HAP-1 (cell line): ENCODE measurements at regions not wholly inside any gene's neighbourhood (a gene's known extent, or its start where the extent isn't known, plus 50 kb on each side); places are given as distances from the start of the nearest gene placed in this dataset.
"Not testable (repeated sequence)": the region's sequence is repeated elsewhere in the genome, so short reads cannot be mapped to it uniquely, and the experiment has no call there.

Source experiments
- DNase-seq, 2 experiments: peaks; one replicate each; pipeline ENCODE4 v3.0.0-alpha.2; 2016 to 2020; ENCODE audit warnings: low spot score in 2 of 2
- H3K27me3 ChIP-seq: fragments of 250-450 bp; sonication (Bioruptor Pico); 2 replicates; pipeline ENCODE4 v1.5.1; 2020; ENCODE audit warnings: low read depth, mild to moderate bottlenecking, moderate library complexity
- H3K36me3 ChIP-seq: fragments of 250-450 bp; sonication (Bioruptor Pico); replicated peaks from 2 replicates; pipeline ENCODE4 v1.5.1; 2020; ENCODE audit warnings: mild to moderate bottlenecking
- H3K4me1 ChIP-seq: fragments of 250-450 bp; sonication (Bioruptor Pico); 2 replicates; pipeline ENCODE4 v1.5.1; 2020; ENCODE audit warnings: mild to moderate bottlenecking
- H3K4me3 ChIP-seq: fragments of 250-450 bp; sonication (Bioruptor Pico); 2 replicates; pipeline ENCODE4 v1.5.1; 2020; ENCODE audit warnings: mild to moderate bottlenecking, moderate library complexity
- H3K9me3 ChIP-seq: fragments of 250-450 bp; sonication (Bioruptor Pico); 2 replicates; pipeline ENCODE4 v1.5.1; 2020; ENCODE audit warnings: mild to moderate bottlenecking, moderate library complexity
- in situ Hi-C: fragments of 300-500 bp; cut with MboI; formaldehyde crosslinking; loops from 3 replicates; pipeline ENCODE4 v1.14.3; 2020; ENCODE audit warnings: low sequenced_read_pairs, inconsistent platforms, mixed read lengths

DNA sequence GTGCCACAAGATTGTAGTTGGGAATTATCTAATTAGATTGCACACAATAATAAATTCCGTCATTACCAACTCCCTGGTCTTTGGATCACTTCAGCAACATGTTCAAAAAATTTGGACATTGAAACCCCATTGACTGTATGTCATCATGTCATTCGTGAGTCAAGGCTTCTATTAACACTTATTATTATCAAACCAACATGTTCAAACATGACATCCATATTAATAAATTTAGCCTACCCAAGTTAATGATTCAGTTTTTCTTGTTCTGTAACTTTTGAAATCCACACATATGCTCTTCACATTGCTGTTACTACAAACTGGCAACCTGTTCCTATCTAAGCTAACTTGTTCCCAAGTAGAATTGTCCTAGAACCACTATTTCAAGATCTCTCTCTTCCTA is 1142.7 kb upstream of the SLC39A10 start:
- H3K9me3 ChIP-seq = no peaks in the 10 kb centered on the region
- DNase-seq = no peak
- in situ Hi-C loops = no loop called here
- peaks cover 11% of the 10 kb centered on the region for H3K4me1 ChIP-seq
- no peaks in the 10 kb centered on the region for H3K27me3 ChIP-seq
- no peaks in the 10 kb centered on the region for H3K36me3 ChIP-seq
- H3K4me3 ChIP-seq = no peak overlapping the region

DNA sequence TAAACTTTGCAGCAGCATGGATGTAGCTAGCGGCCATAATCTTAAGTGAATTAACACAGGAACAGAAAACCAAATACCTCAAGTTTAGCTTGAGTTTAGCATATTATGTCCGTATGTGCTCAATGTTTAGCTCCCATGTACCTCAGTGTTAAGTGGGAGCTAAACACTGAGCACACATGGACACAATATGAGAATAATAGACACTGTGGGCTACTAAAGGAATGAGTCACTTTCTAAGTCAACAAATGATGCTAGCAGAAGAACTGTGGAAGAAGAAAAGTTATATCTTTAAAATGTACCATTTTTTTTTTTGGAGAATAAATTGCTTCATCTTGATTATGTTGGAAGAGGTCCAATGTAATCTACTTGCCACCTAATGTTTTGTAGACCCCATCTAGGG is 1146.0 kb upstream of the SLC39A10 start:
- H3K4me3 ChIP-seq, H3K27me3 ChIP-seq, H3K9me3 ChIP-seq, in situ Hi-C loops, DNase-seq, H3K36me3 ChIP-seq: not testable (repeated sequence)
- peaks cover 11% of the 10 kb centered on the region for H3K4me1 ChIP-seq

DNA sequence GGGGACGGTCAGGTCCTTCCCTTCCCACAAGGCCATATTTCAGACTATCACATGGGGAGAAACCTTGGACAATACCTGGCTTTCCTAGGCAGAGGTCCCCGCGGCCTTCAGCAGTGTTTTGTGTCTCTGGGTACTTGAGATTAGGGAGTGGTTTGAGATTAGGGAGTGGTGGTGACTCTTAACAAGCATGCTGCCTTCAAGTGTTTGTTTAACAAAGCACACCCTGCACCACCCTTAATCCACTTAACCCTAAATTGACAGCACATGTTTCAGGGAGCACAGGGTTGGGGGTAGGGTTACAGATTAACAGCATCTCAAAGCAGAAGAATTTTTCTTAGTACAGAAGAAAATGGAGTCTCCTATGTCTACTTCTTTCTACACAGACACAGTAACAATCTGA is 1152.2 kb upstream of the SLC39A10 start:
- H3K4me1 ChIP-seq = peaks cover 10% of the 10 kb centered on the region
- H3K9me3 ChIP-seq, H3K4me3 ChIP-seq, H3K36me3 ChIP-seq, in situ Hi-C loops, H3K27me3 ChIP-seq: not testable (repeated sequence)
- peak; percentile 54 to 66 for DNase-seq

DNA sequence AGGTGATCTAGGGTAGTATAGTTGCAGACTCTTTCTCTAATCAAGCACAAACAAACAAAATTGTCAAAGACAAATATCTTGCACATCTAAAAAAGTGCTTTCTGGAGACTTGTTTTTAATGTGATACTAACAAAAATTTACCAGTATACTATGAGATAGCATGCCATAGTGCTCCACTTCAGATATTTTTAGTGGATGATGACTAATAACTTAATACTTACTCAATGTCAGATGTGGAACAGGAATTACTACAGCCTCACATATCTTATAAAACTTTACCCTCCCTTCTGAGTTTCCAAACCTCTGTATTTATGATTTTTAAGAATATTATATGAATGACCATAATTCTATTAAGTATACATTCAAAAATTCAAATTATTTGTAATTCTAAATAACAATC is 1162.0 kb upstream of the SLC39A10 start:
- peaks cover 6% of the 10 kb centered on the region; the same call in 1 of the 2 replicates for H3K4me1 ChIP-seq
- H3K9me3 ChIP-seq = no peaks in the 10 kb centered on the region
- H3K4me3 ChIP-seq = no peak overlapping the region
- in situ Hi-C loops = no loop called here
- no peaks in the 10 kb centered on the region for H3K36me3 ChIP-seq
- DNase-seq = no peak
- H3K27me3 ChIP-seq = no peaks in the 10 kb centered on the region

DNA sequence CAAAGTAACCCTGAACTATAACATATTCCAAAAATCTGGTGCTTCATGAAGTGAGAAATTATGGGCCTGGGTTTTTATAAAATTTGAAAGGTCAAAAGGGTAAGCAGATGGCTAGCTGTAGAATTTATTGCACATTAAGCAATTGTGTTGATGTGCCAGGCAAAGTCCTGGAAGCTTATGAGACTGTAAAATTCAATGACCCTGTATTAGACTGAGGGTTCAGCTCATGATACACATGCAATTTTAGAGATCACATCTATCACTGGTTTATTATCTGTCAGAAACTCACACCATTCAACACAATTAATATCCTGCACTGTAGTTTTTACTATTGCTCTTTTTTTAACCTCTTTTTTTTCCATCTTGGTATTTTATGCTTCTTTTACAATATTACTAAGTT is 1162.6 kb upstream of the SLC39A10 start:
- in situ Hi-C loops = no loop called here
- DNase-seq = no peak
- H3K27me3 ChIP-seq = no peaks in the 10 kb centered on the region
- no peak overlapping the region for H3K4me3 ChIP-seq
- H3K9me3 ChIP-seq = no peaks in the 10 kb centered on the region
- H3K36me3 ChIP-seq = no peaks in the 10 kb centered on the region
- peaks cover 6% of the 10 kb centered on the region; the same call in 1 of the 2 replicates for H3K4me1 ChIP-seq

DNA sequence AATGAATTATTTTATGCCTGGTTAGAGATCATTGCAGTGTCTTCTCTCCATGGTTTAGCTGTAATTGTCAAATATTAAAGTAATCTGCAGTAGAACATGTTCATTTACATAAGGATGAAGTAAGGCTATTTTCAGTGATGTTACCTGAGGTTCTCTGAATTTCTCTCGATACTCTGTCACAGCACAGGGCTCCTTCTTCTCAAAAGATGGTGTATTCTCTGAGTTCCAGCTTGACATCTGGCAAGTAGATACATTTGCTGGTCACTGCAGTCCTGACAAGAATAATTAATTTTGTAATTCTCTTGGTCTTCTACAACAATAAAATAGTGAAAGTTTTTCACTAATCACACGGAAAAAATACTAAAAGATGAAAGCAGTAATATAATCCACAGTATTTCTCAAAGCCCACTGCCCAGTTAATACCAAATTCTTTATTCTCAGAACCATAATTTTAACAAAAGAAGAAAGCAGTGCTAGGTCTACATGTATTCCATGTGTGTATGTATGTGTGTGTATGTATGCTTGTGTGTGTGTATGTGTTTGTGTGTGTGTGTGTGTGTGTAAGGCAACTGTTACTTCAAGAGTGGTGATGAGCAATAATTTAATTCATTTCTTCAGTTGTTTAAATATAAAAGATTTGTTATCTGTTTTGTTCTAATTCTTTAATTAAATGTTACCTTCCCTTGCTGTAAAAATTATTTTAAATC is 1165.5 kb upstream of the SLC39A10 start:
- Histone ChIP-seq H3K27me3 (no peaks in the 10 kb centered on the region), H3K4me1 (peaks cover 6% of the 10 kb centered on the region; the same call in 1 of the 2 replicates), H3K36me3 (no peaks in the 10 kb centered on the region), H3K9me3 (no peaks in the 10 kb centered on the region), H3K4me3 (no peak overlapping the region)
- no peak for DNase-seq
- in situ Hi-C loops = no loop called here

DNA sequence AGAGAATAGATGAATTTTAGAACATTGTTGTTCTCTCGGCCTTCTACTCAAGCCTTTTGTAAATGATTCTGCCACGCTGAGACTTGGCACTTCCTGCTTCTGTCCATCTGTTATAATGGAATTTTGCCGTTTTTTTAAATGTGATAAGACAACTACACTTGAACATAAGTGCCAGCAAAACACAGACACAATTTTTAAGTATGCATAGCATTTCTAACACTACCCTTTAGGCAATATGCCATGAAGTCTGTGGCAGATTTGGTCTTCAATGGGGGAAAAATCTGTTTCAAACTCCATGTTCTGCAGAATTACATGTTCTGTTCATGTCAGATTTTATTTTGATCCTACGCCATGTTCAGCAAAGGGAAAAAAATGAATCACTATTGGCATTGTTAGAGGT is 1170.7 kb upstream of the SLC39A10 start:
- no peak overlapping the region for H3K4me3 ChIP-seq
- DNase-seq = no peak
- no peaks in the 10 kb centered on the region for H3K36me3 ChIP-seq
- in situ Hi-C loops = no loop called here
- no peaks in the 10 kb centered on the region for H3K27me3 ChIP-seq
- H3K4me1 ChIP-seq = no peaks in the 10 kb centered on the region
- H3K9me3 ChIP-seq = no peaks in the 10 kb centered on the region

DNA sequence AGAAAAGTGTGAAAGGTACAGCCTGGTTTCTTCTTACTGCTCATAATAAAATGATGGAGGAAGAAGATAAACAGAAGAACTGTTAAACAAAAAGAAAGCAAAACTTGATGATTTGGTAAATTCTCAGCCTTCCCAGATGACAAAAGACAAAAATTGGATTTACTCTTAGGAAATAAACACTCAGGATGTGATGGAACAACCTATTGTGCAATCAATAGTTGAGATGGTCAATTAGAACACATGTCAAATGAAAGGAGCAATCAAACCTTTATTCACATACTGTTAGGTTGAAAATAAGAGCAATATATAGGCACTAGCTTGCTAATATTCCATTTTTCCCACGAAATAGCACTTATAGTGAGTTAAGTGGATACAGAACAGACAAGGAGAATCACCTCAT is 1174.0 kb upstream of the SLC39A10 start:
- H3K4me1 ChIP-seq = no peaks in the 10 kb centered on the region
- no peak for DNase-seq
- no peaks in the 10 kb centered on the region for H3K27me3 ChIP-seq
- H3K36me3 ChIP-seq = no peaks in the 10 kb centered on the region
- H3K9me3 ChIP-seq = no peaks in the 10 kb centered on the region
- in situ Hi-C loops = no loop called here
- H3K4me3 ChIP-seq = no peak overlapping the region

DNA sequence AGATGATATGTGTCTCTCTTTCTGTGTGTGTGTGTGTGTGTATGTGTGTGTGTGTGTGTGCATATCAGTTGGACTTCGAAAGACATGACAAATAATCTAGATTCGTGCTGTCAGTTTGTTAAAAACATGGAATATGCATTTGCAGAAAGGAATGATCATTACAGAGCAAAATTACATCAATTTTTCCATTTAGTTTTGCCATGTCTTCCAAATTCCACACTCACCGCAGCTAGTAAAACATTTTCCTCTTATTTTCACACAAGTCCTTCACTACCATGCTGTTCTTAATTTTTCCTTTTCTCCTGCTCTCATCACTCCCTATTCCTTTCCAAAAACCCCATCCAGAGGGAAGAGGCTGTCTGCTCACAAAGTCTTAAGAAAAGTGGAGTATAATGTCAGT is 1191.4 kb upstream of the SLC39A10 start:
- Histone ChIP-seq H3K27me3 (no peaks in the 10 kb centered on the region), H3K9me3 (no peaks in the 10 kb centered on the region), H3K4me3 (no peak overlapping the region), H3K4me1 (no peaks in the 10 kb centered on the region; the same call in 1 of the 2 replicates), H3K36me3 (no peaks in the 10 kb centered on the region)
- no peak for DNase-seq
- in situ Hi-C loops = no loop called here

DNA sequence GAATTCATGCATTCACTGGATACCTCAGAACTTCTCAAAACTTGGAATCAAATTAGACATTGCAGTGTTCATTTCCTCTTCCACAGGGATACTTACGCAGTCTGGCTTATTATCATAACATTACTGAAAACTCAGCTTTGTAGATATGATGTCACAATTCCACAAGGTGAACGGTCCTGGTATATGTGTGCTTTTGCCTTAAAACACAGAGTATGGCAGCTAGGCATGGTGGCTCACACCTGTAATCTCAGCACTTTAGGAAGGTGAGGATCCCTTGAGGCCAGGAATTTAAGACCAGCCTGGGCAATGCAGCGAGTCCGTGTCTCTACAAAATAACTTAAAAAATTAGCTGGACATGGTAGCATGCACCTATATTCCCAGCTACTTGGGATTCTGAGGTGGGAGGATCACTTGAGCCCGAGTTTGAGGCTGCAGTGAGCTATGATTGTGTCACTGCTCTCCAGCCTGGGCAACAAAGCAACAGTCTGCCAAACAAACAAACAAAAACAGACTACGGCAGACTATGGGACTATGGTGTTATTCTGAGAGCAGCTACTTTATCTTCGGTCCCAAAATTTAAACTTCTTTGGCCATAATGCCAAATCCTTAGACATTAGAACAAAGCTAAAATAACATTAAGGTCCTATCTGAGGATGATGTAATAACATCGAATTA is 1191.9 kb upstream of the SLC39A10 start:
- no peak for DNase-seq
- no peaks in the 10 kb centered on the region for H3K27me3 ChIP-seq
- H3K9me3 ChIP-seq = no peaks in the 10 kb centered on the region
- no peak overlapping the region for H3K4me3 ChIP-seq
- in situ Hi-C loops = no loop called here
- peaks cover 1% of the 10 kb centered on the region; the same call in 1 of the 2 replicates for H3K4me1 ChIP-seq
- H3K36me3 ChIP-seq = no peaks in the 10 kb centered on the region

DNA sequence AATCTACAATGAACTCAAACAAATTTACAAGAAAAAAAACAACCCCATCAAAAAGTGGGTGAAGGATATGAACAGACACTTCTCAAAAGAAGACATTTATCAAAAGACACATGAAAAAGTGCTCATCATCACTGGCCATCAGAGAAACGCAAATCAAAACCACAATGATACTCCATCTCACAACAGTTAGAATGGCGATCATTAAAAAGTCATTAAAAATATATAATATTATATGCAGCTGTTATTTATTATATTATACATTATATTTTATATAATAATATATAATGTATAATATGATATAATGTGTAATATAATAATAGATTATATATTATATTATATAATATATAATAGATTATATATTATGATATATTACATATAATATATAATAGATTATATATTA is 1194.1 kb upstream of the SLC39A10 start:
- H3K4me3 ChIP-seq, H3K4me1 ChIP-seq, H3K27me3 ChIP-seq, H3K36me3 ChIP-seq, in situ Hi-C loops, H3K9me3 ChIP-seq, DNase-seq: not testable (repeated sequence)

DNA sequence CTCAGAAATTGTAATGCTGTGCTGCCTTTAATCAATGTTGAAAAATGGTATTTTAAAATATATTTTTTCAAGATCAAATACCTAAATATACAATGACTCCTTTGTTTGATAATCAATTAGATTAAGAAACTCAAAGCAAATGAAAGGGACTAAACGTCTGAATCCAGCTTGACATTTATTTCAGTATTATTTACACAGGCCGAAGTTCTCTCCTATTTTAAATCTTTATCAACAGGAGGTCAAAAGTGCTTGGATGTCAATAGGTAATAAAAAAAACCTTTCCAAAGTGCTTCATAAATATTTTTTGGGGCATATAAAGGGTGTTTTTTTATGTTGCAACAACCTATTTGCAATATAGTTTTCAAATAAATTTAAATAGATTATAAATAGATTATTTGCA is 1201.7 kb upstream of the SLC39A10 start:
- Histone ChIP-seq H3K36me3 (no peaks in the 10 kb centered on the region), H3K9me3 (no peaks in the 10 kb centered on the region), H3K4me1 (peaks cover 2% of the 10 kb centered on the region; the same call in 1 of the 2 replicates), H3K4me3 (no peak overlapping the region), H3K27me3 (no peaks in the 10 kb centered on the region)
- no peak for DNase-seq
- in situ Hi-C loops = no loop called here

DNA sequence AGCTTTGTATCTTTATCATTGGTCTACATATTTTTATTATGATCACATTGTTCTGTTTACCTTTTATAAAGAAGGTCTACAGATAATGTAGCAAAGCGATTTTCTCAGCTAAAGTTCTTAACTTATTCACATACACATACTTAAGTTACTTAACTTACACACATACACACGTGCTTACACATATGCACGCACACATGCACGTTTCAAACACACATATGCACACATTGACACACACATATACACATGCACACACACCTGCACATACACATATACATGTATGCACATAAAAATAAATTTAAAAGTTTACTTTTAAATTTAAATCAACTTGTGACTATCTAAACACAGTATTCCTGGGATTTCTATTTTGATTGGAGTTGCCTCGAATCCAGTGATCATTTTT is 1204.5 kb upstream of the SLC39A10 start:
- in situ Hi-C loops = no loop called here
- Histone ChIP-seq H3K4me3 (no peak overlapping the region), H3K36me3 (no peaks in the 10 kb centered on the region), H3K4me1 (no peaks in the 10 kb centered on the region), H3K9me3 (no peaks in the 10 kb centered on the region), H3K27me3 (no peaks in the 10 kb centered on the region)
- DNase-seq = no peak

DNA sequence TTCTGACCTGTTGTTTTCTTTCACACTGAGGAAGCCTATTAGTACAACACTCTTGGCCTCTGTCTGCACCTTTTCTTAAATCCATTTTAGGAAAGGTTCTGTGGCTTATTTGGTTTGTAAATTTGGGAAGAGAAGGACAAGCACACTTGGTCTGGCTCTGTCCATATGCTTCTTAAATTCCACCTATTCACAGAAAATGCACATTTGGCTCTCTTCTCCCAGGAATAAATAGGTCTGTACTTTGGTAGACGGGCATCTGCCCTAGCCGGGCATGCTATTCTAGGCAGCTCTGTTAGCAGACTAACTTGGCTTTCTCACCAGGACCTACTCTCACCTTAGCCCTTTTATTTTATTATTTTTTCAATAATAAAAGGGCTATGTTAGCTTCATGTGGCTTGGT is 1211.8 kb upstream of the SLC39A10 start:
- in situ Hi-C loops = no loop called here
- no peak for DNase-seq
- Histone ChIP-seq H3K4me1 (no peaks in the 10 kb centered on the region), H3K27me3 (no peaks in the 10 kb centered on the region), H3K9me3 (no peaks in the 10 kb centered on the region), H3K36me3 (no peaks in the 10 kb centered on the region), H3K4me3 (no peak overlapping the region)
